ENCODE measurements at regions not wholly inside any gene's neighbourhood (a gene's known extent, or its start where the extent isn't known, plus 50 kb on each side); places are given as distances from the start of the nearest gene placed in this dataset.

DNA sequence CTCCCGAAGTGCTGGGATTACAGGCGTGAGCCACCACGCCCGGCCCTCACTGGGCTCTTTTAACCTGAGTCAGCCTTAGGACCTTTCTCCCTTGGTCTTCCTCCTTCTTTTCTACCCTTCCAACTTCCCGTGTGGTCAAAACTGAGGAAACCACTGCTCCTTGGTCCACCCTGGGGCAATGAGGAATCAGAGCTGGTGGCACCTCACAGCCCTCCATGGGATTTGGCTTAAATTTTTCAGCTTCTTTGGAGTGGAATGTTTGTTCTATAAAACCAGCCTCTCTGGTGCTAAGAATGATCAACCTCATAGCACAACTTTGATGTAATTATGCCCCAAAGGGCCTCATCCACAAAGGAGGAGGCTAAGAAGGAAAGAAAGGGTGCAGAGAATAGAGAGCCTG lies 76.6 kb upstream of the CFAP20DC start:
- DNase-seq (ENCODE audit: low spot score in 2 of 2): no peak
- no peak overlapping the region for H3K27ac Mint-ChIP-seq
- no peak overlapping the region for H3K4me3 Mint-ChIP-seq
- no peaks in the 10 kb centered on the region for H3K4me1 Mint-ChIP-seq
- H3K9me3 Mint-ChIP-seq: no peaks in the 10 kb centered on the region
- ATAC-seq: no peak
- H3K36me3 Mint-ChIP-seq: no peaks in the 10 kb centered on the region

DNA sequence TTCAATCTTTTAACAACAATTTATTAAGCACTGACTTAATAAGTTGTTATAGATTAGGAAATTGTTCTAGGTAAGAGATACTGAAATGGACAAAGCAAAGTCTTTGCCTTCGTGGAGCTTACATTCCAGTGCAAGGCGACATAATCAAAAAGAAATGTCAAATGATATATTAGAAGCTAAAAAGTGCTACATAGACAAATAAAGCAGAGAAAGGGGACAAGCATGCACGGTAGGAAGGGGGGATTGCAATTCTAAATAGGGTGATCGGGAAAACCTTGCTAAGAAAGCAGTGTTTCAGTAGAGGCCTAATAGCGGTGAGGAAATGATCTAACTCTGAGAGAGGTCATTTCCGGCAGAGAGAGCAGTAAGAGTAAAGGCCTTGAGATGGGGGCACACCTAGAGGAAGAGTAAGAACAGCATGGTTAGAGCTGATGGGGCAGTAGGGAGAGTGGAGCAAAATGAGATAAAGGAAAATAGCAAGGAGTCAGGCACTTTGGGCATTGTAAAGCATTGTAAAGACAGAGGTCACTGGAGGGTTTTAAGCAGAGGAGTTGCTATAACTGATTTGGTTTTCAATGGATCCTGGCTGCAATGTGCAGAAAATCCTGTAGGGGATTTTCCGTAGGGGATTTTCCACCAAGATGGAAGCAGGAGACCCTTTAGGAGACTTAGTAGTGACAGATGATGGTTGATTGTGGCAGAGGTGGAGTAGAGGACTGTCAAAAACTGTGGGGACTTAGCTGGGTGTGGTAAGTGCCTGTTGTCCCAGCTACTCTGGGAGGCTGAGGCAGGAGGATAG lies 71.7 kb upstream of the CFAP20DC start:
- no peaks in the 10 kb centered on the region for H3K4me1 Mint-ChIP-seq
- DNase-seq (ENCODE audit: low spot score in 2 of 2) (no peak), ATAC-seq (no peak)
- no peak overlapping the region for H3K4me3 Mint-ChIP-seq
- no peaks in the 10 kb centered on the region for H3K36me3 Mint-ChIP-seq
- no peaks in the 10 kb centered on the region for H3K9me3 Mint-ChIP-seq
- H3K27ac Mint-ChIP-seq: no peak overlapping the region

DNA sequence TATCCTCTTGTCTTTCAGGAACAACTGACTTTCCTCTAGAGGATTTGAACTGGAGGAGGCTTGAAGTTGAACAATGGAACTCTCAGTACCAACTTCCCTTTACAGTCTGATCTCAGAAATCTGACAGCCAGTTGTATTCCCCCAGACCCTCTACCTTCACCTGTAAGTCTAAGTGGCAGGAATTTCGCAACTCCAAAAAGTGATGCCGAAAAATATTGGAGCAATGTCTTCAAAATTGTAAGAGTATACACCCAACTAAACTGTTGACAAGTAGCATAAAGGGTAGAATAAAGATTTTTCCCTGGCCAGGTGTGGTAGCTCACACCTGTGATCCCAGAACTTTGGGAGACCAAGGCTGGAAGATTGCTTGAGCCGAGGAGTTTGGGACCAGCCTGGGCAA lies 69.1 kb upstream of the CFAP20DC start:
- no peaks in the 10 kb centered on the region for H3K4me1 Mint-ChIP-seq
- ATAC-seq: no peak

DNA sequence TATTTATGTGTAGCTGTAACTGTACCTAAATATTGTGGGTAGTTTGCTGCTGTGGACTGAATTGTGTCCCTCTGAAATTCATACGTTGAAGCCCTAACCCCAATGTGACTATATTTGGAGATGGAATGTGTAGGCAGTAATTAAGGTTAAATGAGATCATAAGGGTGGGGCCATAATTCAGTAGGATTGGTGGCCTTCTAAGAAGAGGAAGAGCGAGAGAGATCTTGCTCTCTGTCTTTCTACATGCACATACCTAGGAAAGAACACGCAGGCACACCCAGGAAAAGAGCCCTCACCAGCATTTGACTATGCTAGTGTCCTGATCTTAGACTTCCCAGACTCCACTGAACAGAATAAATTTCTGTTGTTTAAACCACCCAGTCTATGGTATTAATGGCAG lies 67.6 kb upstream of the CFAP20DC start:
- Mint-ChIP-seq H3K36me3 (no peaks in the 10 kb centered on the region), H3K4me3 (no peak overlapping the region), H3K9me3 (no peaks in the 10 kb centered on the region), H3K27ac (no peak overlapping the region), H3K4me1 (no peaks in the 10 kb centered on the region)
- DNase-seq (ENCODE audit: low spot score in 2 of 2) (no peak), ATAC-seq (no peak)

More for the DNA sequence above, 69.1 kb upstream of the CFAP20DC start:
- no peak overlapping the region for H3K27ac Mint-ChIP-seq
- H3K36me3 Mint-ChIP-seq: no peaks in the 10 kb centered on the region
- no peaks in the 10 kb centered on the region for H3K9me3 Mint-ChIP-seq
- no peak overlapping the region for H3K4me3 Mint-ChIP-seq
- DNase-seq (ENCODE audit: low spot score in 2 of 2): no peak

DNA sequence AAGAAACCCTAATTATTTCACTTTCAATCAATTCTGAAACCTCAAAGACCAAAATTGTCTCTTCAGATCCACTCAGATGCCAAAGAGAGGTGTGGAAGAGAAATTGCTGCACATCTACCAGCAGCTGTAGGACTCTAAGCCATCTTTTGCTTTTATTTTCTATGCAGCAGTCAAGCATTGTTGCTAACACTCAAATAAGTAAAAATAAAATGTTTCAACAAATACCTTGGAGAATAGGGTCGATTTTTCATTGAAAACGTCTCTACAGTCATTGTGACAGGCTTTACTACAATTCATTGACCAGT lies 66.4 kb upstream of the CFAP20DC start:
- no peak for ATAC-seq
- no peaks in the 10 kb centered on the region for H3K9me3 Mint-ChIP-seq
- no peak for DNase-seq (ENCODE audit: low spot score in 2 of 2)
- H3K4me1 Mint-ChIP-seq: no peaks in the 10 kb centered on the region
- H3K4me3 Mint-ChIP-seq: no peak overlapping the region
- no peaks in the 10 kb centered on the region for H3K36me3 Mint-ChIP-seq
- H3K27ac Mint-ChIP-seq: no peak overlapping the region

DNA sequence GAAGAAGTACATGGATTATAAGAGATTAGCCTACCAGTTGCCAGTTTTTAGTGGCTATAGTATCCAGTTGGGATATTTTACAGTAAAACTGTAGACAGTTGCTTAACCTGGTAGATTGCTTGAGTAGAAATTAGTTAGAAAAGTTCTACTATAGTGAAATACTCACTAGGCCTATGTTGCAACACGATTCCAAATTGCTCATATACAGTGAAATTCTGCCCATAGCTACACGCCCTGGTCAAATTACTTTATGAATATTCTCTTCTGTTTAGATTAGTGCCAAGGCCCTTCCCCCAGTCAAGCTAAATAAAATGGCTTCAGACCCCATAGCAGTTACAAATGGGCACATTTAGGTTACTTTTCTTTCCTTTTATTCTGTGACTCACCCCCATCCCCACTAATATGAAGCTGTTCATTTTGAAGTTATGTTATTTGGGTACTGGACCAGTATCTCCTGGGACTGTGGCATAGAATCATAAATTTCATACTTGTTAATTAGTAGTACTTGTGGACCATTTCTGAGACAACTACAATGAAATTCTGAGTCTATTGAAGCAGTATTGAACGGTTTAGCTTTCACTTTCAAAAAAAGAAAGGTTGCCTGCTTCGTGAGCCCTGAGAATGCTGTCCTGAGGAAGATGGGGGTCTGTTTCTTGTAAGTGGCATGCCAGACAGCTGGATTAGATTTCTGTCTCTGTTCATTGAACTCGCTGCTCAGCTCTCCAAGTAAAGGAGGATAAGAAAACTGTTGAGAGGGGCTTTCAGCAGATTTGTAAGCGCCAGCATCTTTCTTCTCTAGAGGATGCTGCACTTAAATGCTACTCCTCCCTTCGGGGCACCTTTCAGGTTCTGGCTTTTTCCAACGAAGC lies 65.8 kb upstream of the CFAP20DC start:
- no peak for DNase-seq (ENCODE audit: low spot score in 2 of 2)
- no peaks in the 10 kb centered on the region for H3K36me3 Mint-ChIP-seq
- no peaks in the 10 kb centered on the region for H3K4me1 Mint-ChIP-seq
- no peak overlapping the region for H3K27ac Mint-ChIP-seq
- H3K9me3 Mint-ChIP-seq: no peaks in the 10 kb centered on the region
- H3K4me3 Mint-ChIP-seq: no peak overlapping the region
- no peak for ATAC-seq

DNA sequence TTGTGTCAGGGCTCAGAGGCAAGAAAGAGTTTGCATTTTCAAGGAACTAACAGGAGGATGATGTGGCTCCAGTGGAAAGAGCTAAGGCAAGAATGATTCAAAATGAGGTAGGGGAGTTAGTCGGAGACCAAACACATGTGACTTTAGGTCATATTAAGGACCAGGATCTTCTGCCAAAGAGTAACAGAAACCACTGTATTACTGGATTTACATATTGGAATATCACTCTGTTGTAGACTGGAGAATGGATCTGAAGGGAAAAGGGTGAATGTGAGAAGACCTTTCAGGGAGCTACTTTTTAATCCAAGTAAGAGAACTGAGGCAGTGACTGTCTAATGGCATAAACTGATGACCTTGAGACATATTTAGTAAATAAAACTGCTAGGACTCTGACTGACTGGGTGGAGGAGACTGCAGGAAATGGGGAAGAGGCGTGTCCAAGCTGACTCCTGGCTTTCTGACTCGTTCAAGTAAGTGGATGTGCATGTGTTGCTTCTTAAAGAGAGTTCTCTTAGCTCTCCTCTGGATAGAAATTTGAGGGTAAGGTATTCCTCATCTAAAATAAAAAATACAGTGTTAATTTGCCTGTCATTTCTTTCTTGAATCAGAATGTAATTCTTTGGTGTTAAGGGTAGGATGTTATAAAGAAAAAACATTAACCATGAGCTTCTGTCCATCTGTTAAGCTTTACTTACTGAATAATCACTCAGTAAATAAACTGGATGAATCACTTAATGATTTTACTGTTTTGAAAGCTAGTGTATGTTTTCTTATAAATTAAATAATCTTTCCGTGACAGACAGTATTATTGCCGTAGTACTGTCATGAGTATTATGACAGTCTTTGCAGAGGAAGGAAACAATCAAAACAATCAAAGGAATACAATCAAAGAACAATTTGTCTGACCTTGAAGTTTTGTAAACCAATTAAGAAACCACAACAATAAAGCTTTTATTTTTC lies 58.3 kb upstream of the CFAP20DC start:
- ATAC-seq (no peak), DNase-seq (ENCODE audit: low spot score in 2 of 2) (no peak)
- no peak overlapping the region for H3K4me3 Mint-ChIP-seq
- no peaks in the 10 kb centered on the region for H3K9me3 Mint-ChIP-seq
- no peak overlapping the region for H3K27ac Mint-ChIP-seq
- H3K36me3 Mint-ChIP-seq: no peaks in the 10 kb centered on the region
- H3K4me1 Mint-ChIP-seq: no peaks in the 10 kb centered on the region

DNA sequence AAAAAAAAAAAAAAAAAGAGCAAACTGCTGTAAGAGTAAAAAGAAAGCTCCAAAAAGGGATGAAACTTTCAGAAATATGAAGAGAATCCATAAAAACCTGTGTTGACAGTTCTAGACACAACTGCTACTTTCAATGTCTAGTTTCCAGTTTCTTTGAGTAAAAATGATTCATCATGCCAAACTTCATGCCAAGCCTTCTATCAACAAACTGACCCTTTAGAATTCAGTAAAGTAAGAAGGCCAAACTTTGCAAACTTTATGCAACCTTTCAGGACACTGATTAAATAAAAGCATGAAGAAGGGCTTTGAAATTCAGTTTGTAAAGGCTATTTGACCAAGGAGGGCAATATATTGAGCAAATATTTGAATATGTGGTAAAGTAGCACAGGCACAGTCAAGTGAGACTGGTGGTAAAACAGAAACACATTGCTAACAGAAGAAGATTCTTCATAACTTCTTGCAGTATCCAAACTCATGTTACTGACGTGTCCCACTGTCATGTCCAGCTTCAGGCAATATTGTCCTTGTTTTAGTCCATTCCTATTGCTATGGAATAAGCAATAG lies 56.3 kb upstream of the CFAP20DC start:
- Mint-ChIP-seq H3K4me1 (no peaks in the 10 kb centered on the region), H3K9me3 (no peaks in the 10 kb centered on the region), H3K27ac (no peak overlapping the region), H3K4me3 (no peak overlapping the region), H3K36me3 (no peaks in the 10 kb centered on the region)
- ATAC-seq: no peak
- no peak for DNase-seq (ENCODE audit: low spot score in 2 of 2)

DNA sequence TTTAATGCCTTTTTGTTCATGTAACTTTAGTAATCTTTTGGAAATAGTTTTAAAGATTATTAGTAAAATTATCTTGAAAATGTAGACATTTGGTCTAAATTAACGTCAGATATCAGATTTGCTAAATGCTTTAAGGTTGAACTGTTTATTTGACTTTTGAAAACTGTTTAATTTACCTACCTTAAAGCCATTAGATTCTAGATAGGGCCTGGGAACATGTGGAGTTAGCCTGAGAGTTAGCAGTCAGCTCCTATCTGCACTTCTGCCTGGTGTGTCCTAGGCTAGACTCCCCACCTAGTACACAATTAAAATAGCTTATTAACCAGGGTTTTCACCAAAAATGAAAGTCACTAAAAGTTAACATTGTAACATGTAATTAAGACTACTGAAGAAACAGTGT lies 53.7 kb upstream of the CFAP20DC start:
- Mint-ChIP-seq H3K27ac (no peak overlapping the region), H3K4me3 (no peak overlapping the region), H3K36me3 (no peaks in the 10 kb centered on the region), H3K4me1 (no peaks in the 10 kb centered on the region), H3K9me3 (no peaks in the 10 kb centered on the region)
- ATAC-seq: no peak
- DNase-seq (ENCODE audit: low spot score in 2 of 2): no peak

DNA sequence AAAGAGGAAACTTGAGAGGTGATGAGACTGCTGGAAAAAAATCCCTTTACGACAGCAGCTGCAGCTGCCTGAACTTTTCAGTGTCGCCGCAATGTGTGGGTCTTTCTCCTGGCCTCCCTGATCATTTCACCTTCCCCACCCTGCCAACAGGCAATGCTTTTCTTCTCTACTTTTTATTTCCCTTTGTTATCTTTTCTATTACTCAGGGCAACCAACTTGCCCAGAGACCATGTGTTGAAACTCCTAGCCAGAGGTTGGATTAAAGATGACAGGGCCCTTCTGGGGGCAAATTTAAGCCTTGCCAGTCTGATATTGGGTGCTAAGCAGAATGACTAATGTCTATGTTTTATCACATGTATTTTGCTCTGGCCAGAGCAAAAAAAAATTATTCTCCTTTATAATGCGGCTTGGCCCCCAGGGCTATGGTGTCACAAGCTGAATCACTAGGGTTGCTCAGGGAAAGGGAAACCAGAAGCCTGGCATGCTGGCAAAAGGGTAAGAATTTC lies 51.5 kb upstream of the CFAP20DC start:
- Mint-ChIP-seq H3K9me3 (peaks cover 9% of the 10 kb centered on the region), H3K27ac (no peak overlapping the region), H3K36me3 (no peaks in the 10 kb centered on the region), H3K4me3 (no peak overlapping the region), H3K4me1 (no peaks in the 10 kb centered on the region)
- DNase-seq (ENCODE audit: low spot score in 2 of 2): no peak
- ATAC-seq: no peak
